Left lung (tissue), 4 donors: ENCODE measurements at regions not wholly inside any gene's neighbourhood (a gene's known extent, or its start where the extent isn't known, plus 50 kb on each side); places are given as distances from the start of the nearest gene placed in this dataset.
A peak's percentile ranks its signal among the peaks of the same experiment; 100 is the strongest.

ENCODE experiments used
- ATAC-seq: fragments of 200-7000 bp; cut with Tn5 transposase; one replicate; pipeline ENCODE4 v1.9.1; 2020; ENCODE audit warnings: moderate library complexity
- DNase-seq, 4 donors: peaks; one replicate each; pipeline ENCODE4 v3.0.0-alpha.2; 2013 to 2020
- H3K27ac ChIP-seq, 2 donors: fragments of 200-600 bp; sonication (generic) in 1 of 2; one replicate each; pipeline versions ENCODE4 v1.5.0 to v1.8.0; 2020 to 2021
- H3K27me3 ChIP-seq, 2 donors: fragments of 200-600 bp; sonication (generic) in 1 of 2; one replicate each; pipeline versions ENCODE4 v1.5.0 to v1.8.0; 2020 to 2021
- H3K36me3 ChIP-seq, 2 donors: fragments of 200-600 bp; sonication (generic) in 1 of 2; one replicate each; pipeline versions ENCODE4 v1.5.0 to v1.8.0; 2020 to 2021
- H3K4me1 ChIP-seq, 2 donors: fragments of 200-600 bp; one replicate each; pipeline ENCODE4 v1.8.0; 2021
- H3K4me3 ChIP-seq, 2 donors: fragments of 200-600 bp; sonication (generic) in 1 of 2; one replicate each; pipeline versions ENCODE4 v1.5.0 to v1.8.0; 2020 to 2021; ENCODE audit warnings: mild to moderate bottlenecking in 1 of 2
- H3K9me3 ChIP-seq, 2 donors: fragments of 200-600 bp; sonication (generic) in 1 of 2; one replicate each; pipeline versions ENCODE4 v1.5.0 to v1.8.0; 2020 to 2021
- intact Hi-C, 2 donors: fragments of 100-400 bp; cut with DNase I; formaldehyde crosslinking; loops; one replicate each; pipeline versions ENCODE4 v1.11.2 to v1.14.2; 2022
- TF ChIP-seq, protein P1 (sequence below), 2 donors: fragments of 200-600 bp; sonication (generic) in 1 of 2; IDR thresholded peaks; one replicate each; pipeline versions ENCODE4 v1.5.0 to v1.8.0; 2021; ENCODE audit warnings: antibody characterized with exemption in 2 of 2
- donor health status: DM: no; HTN: yes; CAD: no.
- donor health status: DM: no; HTN: no; CAD: no.

DNA sequence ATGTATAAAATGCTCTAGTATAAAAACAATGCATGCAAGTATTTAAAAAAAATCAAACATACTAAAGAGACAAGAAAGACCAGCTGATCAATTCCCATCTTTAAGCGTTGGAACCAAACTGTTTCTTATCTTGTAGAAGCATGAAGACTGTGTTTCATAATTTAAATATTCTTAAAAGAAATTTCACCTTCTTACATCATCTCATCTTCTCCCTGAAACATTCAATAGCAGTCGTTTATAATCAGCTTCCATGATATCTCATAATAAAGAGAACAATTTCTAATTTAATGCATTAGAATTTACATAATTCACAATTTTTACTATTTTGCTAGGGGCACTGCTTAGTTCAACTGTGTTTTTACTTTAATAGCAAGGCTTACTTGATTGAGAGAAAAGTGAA lies 468.1 kb upstream of the MARCKS start:
- no peaks in the 10 kb centered on the region for H3K4me1 ChIP-seq
- H3K9me3 ChIP-seq: no peaks in the 10 kb centered on the region
- no peak overlapping the region for H3K4me3 ChIP-seq
- ATAC-seq (no peak), DNase-seq (no peak)
- intact Hi-C loops: no loop called here
- TF ChIP-seq, protein P1, sequence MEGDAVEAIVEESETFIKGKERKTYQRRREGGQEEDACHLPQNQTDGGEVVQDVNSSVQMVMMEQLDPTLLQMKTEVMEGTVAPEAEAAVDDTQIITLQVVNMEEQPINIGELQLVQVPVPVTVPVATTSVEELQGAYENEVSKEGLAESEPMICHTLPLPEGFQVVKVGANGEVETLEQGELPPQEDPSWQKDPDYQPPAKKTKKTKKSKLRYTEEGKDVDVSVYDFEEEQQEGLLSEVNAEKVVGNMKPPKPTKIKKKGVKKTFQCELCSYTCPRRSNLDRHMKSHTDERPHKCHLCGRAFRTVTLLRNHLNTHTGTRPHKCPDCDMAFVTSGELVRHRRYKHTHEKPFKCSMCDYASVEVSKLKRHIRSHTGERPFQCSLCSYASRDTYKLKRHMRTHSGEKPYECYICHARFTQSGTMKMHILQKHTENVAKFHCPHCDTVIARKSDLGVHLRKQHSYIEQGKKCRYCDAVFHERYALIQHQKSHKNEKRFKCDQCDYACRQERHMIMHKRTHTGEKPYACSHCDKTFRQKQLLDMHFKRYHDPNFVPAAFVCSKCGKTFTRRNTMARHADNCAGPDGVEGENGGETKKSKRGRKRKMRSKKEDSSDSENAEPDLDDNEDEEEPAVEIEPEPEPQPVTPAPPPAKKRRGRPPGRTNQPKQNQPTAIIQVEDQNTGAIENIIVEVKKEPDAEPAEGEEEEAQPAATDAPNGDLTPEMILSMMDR (IDR thresholded peaks at IDR 0.05): no peak
- no peak overlapping the region for H3K27ac ChIP-seq
- no peaks in the 10 kb centered on the region for H3K36me3 ChIP-seq
- H3K27me3 ChIP-seq: no peaks in the 10 kb centered on the region

DNA sequence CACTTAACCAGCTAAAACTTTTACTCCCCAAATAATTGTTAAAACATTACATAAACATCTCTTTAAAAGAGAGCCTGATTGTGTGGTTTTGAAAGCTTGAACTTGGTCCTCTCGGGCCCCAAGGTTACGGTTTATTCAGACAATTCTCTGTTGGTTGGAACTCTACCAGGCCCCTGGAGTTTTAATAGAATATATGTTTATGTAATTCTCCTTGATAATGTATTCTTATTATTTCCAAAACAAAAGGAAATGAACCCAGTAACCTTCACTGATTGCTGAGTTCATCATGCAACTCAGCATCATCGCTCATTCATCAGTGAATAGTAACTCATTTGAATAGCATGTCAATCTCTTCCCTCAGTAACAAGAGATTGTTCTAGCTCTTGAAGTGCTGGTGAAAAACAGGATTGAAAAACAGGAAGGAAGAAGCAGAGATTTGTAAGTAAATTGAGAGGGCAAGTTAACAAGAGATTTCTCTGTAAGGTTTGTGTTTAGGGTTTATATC lies 464.5 kb upstream of the MARCKS start:
- TF ChIP-seq, protein P1 (IDR thresholded peaks at IDR 0.05): no peak
- no peak overlapping the region for H3K4me3 ChIP-seq
- H3K9me3 ChIP-seq: no peaks in the 10 kb centered on the region
- H3K36me3 ChIP-seq: no peaks in the 10 kb centered on the region
- no peaks in the 10 kb centered on the region for H3K4me1 ChIP-seq
- no peaks in the 10 kb centered on the region for H3K27me3 ChIP-seq
- no peak for DNase-seq
- ATAC-seq: no peak
- no peak overlapping the region for H3K27ac ChIP-seq
- intact Hi-C loops: no loop called here

DNA sequence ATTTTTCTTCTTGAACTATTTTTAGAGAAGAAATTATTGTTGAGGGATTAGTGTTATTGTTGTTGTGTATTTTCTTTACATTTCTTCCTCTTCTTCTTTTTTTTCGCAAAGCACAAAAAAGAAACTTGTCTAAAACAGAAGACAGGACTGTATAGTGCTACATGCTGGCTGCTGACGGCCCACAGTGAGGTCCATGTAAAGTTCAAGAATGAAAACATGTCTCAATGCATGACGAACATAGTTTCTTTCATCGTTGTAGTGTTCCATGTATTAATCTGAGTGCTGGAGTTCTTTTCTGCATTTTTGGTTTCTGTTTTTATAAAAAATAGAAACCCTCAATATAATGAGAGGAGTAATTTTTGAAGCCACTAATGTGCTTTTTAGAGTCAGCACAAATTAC lies 462.9 kb upstream of the MARCKS start:
- Histone ChIP-seq H3K27ac (no peak overlapping the region), H3K9me3 (no peaks in the 10 kb centered on the region), H3K27me3 (no peaks in the 10 kb centered on the region), H3K36me3 (no peaks in the 10 kb centered on the region), H3K4me3 (no peak overlapping the region), H3K4me1 (no peaks in the 10 kb centered on the region)
- no peak for ATAC-seq
- intact Hi-C loops: no loop called here
- TF ChIP-seq, protein P1 (IDR thresholded peaks at IDR 0.05): no peak
- no peak for DNase-seq

DNA sequence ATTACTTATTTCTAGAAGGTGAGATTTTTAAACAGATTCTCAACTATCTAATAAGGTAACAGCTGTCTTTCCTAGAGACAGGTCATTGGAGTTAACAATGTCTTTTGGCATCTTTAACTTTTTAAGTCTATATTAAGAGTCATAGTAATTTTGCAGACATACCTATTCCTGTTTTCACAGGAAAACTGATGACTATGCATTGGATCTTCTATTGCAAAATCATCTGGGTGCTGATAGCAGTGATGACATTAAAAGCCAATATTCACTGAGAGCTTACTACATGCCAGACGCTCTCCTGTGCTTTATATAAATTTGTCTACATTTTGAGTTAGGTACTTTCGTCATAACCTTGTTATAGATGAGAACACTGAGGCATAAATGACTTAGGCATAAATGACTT lies 462.4 kb upstream of the MARCKS start:
- Histone ChIP-seq H3K9me3 (no peaks in the 10 kb centered on the region), H3K4me3 (no peak overlapping the region), H3K36me3 (no peaks in the 10 kb centered on the region), H3K27ac (no peak overlapping the region), H3K27me3 (no peaks in the 10 kb centered on the region), H3K4me1 (no peaks in the 10 kb centered on the region)
- DNase-seq (no peak), ATAC-seq (no peak)
- intact Hi-C loops: no loop called here
- TF ChIP-seq, protein P1 (IDR thresholded peaks at IDR 0.05): no peak

DNA sequence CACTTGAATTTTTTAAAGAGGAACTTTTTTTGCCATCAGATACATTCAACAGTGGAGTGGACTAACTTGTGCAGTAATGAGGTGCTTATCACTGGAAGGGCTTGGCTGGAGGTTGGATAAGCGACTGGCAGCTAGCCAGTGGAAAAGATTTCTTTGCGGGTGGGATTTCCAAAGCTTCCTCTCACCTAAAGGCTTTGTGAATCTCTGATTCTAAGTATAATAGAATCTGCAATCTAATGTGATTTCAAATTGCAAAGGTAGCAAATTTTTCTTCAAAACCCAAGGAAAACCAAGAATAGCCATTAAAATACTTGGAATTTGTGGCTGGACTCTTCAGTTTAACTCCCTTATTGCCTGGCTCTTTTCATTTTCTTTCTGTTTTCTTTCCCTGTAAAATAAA lies 460.4 kb upstream of the MARCKS start:
- peak overlapping the region in 1 of 2 donors; percentile 37 for H3K27ac ChIP-seq
- TF ChIP-seq, protein P1 (IDR thresholded peaks at IDR 0.05): no peak
- H3K36me3 ChIP-seq: no peaks in the 10 kb centered on the region
- H3K4me1 ChIP-seq: no peaks in the 10 kb centered on the region
- intact Hi-C loops: no loop called here
- DNase-seq (peak in 1 of 4 donors; percentile 49), ATAC-seq (no peak)
- H3K4me3 ChIP-seq: no peak overlapping the region
- no peaks in the 10 kb centered on the region for H3K27me3 ChIP-seq
- H3K9me3 ChIP-seq: no peaks in the 10 kb centered on the region
